ENCODE measurements at regions not wholly inside any gene's neighbourhood (a gene's known extent, or its start where the extent isn't known, plus 50 kb on each side); places are given as distances from the start of the nearest gene placed in this dataset.

GRCh38 chr7:25368599-25369201, 140.4 kb upstream of the NPVF start:
- BruUV-seq (replicated peaks), result no TSS peak
- Histone ChIP-seq H2AFZ (ENCODE audit: low read depth, low read length, poor library complexity, severe bottlenecking) (no peak overlapping the region), H3K27ac (ENCODE audit: low read depth, low read length) (no peak overlapping the region), H3K27me3 (ENCODE audit: insufficient read depth, low read length) (peaks cover 20% of the 10 kb centered on the region; the same call in 1 of the 2 replicates), H3K9ac (ENCODE audit: low read length) (no peak overlapping the region), H3K4me2 (ENCODE audit: low read length) (no peak overlapping the region), H4K20me1 (ENCODE audit: insufficient read depth) (no peaks in the 10 kb centered on the region), H3K4me1 (ENCODE audit: control insufficient read depth in 1 of 2, insufficient read depth in 2 of 2, low read length in 2 of 2) (no peaks in the 10 kb centered on the region), H3K4me3 (replicated peaks in 1 of 2; ENCODE audit: low read depth in 1 of 2, low read length in 2 of 2) (no peak overlapping the region), H3K36me3 (ENCODE audit: control insufficient read depth in 1 of 2, insufficient read depth in 2 of 2, low read length in 2 of 2) (no peaks in the 10 kb centered on the region), H3K9me3 (ENCODE audit: control insufficient read depth in 1 of 2, insufficient read depth in 1 of 2, low read depth in 1 of 2, low read length in 2 of 2) (peaks cover 0 to 5% of the 10 kb centered on the region in 2 experiments; a peak in 1 of 4 replicates), H3K9me2 (ENCODE audit: insufficient read depth) (no peaks in the 10 kb centered on the region), H3K79me2 (ENCODE audit: insufficient read depth, low read length) (no peaks in the 10 kb centered on the region)
- TF ChIP-seq ZNF274 (IDR thresholded peaks at IDR 0.05; ENCODE audit: low read depth, low read length), result no peak
- TF ChIP-seq SRF (IDR thresholded peaks at IDR 0.05; ENCODE audit: low read depth), result no peak
- TF ChIP-seq ZBTB33 (IDR thresholded peaks at IDR 0.05; ENCODE audit: extremely low read depth, insufficient replicate concordance, low read length), result no peak
- TF ChIP-seq SP1 (IDR thresholded peaks at IDR 0.05; ENCODE audit: low read depth), result no peak
- no peak for TF ChIP-seq MAX (IDR thresholded peaks at IDR 0.05)
- TF ChIP-seq SIN3A (IDR thresholded peaks at IDR 0.05; ENCODE audit: low read depth), result no peak
- no peak for TF ChIP-seq EZH2 (IDR thresholded peaks at IDR 0.05)
- no peak for TF ChIP-seq POLR2A (IDR thresholded peaks at IDR 0.05; ENCODE audit: borderline replicate concordance, extremely low read depth, insufficient read depth, insufficient read length)
- TF ChIP-seq YY1 (IDR thresholded peaks at IDR 0.05; ENCODE audit: extremely low read depth, insufficient replicate concordance, low read depth, low read length), result no peak
- no peak for TF ChIP-seq FOSL1 (IDR thresholded peaks at IDR 0.05; ENCODE audit: low read depth)
- intact Hi-C loops (cut with micrococcal nuclease), result no loop called here
- RAD21 ChIA-PET (ENCODE audit: low non-redundant PET in 1 of 2, low total read pairs in 2 of 2, uncharacterized antibody in 2 of 2, unreplicated experiment in 2 of 2), result no interaction called here
- DNase-seq (ENCODE audit: low read depth, low spot score), result no peak
- CTCF ChIA-PET, result no interaction called here
- no peak for ATAC-seq
- POLR2A ChIA-PET, result no interaction called here

Measured in HCT116 (cell line).